Fibroblast of skin of right biceps (primary cell): ENCODE measurements at regions not wholly inside any gene's neighbourhood (a gene's known extent, or its start where the extent isn't known, plus 50 kb on each side); places are given as distances from the start of the nearest gene placed in this dataset.
"Not testable (repeated sequence)": the region's sequence is repeated elsewhere in the genome, so short reads cannot be mapped to it uniquely, and the experiment has no call there.

Experiments used
- DNase-seq: peaks from one replicate; pipeline ENCODE4 v3.0.0-alpha.2; 2013

GRCh38 chr7:86366946-86367345 is 276.8 kb upstream of the GRM3 start:
- DNase-seq: no peak

DNA sequence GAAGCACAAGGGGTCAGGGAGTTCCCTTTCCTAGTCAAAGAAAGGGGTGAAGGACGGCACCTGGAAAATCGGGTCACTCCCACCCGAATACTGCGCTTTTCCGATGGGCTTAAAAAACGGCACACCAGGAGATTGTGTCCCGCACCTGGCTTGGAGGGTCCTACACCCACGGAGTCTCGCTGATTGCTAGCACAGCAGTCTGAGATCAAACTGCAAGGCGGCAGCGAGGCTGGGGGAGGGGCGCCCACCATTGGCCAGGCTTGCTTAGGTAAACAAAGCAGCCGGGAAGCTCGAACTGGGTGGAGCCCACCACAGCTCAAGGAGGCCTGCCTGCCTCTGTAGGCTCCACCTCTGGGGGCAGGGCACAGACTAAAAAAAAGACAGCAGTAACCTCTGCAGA is 303.3 kb upstream of the GRM3 start:
- DNase-seq: not testable (repeated sequence)

- no peak for DNase-seq
These were observed 304.7 kb upstream of the GRM3 start for GRCh38 chr7:86339051-86339450.

DNA sequence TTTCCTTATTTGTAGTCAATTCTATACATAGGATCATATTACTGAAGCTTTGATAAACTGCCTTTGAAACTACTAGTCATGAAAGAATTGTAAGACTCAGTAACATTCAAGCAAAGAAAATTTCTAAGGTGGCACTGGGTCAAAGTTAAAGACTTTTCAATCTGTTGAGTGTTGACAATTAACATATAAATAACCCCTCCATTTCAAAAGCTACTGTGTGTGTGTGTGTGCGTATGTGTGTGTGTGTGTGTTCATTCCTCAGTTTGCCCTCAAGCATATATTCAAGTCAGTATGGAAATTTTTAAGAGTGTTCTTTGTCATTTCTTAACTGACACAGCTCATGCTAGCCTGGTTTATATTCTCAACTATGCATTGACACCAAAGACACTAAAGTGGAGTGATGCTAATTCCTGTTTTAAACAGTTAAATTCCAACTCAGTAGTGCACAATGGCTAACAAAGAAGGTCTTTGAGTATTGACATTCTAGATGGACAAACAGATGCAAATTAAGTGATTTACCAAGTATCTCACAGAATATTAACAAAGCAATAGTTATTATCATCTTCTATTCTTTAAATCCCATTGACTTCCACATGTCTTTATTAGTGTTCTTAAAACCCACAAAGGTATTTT is 314.8 kb upstream of the GRM3 start:
- no peak for DNase-seq

DNA sequence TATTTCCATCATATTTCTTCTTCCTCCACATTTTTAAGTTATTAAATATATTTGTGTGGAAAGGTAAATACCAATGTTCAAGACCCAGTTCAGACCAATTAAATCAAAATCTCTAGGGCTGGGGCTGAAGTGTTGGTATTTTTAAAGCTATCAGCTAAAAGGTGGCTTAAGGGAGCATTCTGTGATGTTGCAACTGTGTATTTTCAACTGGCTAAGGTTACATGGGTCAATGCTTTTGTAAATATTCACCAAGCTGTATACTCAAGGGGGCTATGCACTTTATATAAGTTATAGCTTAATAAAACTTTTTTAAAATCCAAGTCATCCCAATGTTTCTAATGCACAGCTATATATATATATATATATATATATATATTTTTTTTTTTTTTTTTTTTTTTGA is 316.9 kb upstream of the GRM3 start:
- no peak for DNase-seq

DNA sequence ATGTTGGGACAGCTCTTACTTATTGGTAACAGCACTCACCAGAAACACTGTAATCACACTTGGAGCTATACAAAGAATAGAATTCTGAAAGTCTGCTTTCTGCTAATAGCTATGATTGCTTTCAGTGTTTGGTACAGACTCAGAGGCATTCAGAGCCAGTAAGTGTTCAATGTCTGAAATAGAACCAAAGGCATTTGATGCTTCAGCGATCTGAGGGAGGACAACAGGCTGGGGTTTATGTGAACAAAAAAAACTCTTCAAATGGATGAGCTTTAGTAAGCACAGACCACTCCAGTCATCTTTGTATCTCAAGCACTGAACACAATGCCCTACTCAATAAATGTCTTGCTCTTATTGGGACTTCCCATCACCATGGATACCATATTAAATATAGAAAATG is 322.8 kb upstream of the GRM3 start:
- no peak for DNase-seq

DNA sequence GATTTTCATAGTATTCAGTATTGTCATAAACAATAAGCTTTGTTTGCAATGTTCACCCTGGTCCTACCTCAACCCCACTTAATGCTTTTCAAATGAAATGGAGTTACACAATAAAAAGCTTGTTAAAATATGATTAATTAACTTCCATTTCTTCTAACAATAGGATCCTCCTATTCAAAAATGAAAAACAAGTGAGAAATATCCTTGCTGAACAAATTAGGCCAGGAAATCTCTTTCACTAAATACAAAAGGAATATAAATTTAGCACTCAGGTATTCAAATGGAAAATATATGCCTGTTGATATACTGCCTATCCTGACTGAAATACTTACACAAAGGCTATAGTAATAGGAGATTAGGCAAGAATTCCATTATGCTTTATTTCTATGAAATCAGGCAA is 323.4 kb upstream of the GRM3 start:
- DNase-seq: no peak

GRCh38 chr7:86313842-86314241 is 329.9 kb upstream of the GRM3 start:
- no peak for DNase-seq

GRCh38 chr7:86301301-86301700 is 342.4 kb upstream of the GRM3 start:
- no peak for DNase-seq

GRCh38 chr7:86295526-86295925 is 348.2 kb upstream of the GRM3 start:
- no peak for DNase-seq

DNA sequence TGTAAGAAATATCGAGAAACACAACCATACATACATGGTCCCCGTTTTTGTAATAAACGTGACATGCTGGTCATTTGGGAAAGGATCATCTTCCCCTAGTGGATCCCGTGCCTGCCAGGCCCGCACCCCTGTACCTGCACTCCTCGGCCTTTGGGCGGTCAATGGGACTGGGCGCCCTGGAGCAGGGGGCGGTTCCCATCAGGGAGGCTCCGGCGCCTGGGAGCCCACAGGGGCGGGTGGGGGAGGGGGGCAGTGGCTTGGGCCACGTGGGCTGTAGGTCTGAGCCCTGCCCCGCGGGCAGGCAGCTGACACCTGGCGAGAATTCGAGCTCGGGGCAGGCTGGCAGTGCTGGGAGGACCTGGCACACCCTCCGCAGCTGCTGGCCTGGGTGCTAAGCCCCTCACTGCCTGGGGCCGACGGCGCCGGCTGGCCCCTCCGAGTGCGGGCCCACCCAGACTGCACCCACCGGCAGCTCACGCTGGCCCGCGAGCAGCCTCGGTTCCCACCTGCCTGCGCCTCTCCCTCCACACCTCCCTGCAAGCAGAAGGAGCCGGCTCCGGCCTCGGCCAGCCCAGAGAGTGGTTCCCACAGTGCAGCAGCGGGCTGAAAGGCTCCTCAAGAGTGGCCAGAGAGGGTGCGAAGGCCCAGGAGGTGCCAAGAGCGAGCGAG is 361.6 kb upstream of the GRM3 start:
- no peak for DNase-seq

DNA sequence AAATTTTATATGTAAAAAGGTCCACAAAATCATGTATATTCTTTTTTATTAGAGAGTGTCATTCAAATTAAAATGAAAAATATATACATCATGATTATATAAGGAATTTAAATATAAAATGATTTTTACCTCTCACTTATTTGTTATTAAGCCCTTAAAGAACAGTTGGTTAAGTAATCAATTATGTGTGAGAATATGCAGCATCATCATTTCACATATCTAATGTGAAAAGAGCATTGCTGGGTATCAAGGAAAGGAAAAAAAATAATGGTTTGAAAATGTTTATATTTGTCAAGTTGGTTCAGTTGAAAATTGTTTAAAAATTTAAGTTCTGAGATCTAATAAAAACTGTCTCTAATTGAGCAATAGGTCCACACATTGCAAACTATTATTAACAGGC is 363.6 kb upstream of the GRM3 start:
- DNase-seq: no peak

DNA sequence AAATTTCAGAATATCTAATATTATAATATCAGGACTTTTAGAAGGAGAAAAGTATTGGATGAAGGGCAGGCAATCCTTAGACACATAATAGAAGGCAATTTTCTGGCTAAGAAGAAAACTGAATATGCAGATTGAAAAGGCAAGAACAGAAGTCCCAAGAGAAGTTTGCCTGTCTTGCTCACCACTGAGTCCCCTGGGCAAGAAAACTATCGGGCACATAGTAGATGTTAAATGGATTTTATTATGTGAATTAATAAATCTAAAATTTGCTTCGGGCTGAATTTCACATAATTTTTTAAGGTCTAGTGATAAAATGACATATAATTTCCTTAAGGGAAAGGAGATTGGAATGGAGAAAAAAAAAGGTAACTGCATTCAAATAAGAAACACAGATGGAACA is 380.9 kb upstream of the GRM3 start:
- no peak for DNase-seq

DNA sequence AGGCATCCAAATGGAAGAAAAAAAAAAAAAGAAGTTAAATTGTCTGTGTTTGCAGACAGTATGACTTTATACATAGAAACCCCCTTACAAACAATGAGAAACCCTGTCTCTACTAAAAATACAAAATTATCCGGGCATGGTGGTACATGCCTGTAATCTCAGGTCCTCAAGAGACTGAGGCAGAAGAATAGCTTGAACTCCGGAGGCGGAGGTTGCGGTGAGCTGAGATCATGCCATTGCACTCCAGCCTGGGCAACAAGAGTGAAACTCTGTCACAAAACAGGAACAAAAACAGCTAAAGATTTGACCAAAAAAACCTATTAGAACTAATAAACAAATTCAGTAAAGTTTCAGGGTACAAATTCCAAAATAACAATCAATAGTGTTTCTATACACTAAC is 385.8 kb upstream of the GRM3 start:
- DNase-seq: no peak

- no peak for DNase-seq
These were observed 391.3 kb upstream of the GRM3 start for GRCh38 chr7:86252406-86252805.

DNA sequence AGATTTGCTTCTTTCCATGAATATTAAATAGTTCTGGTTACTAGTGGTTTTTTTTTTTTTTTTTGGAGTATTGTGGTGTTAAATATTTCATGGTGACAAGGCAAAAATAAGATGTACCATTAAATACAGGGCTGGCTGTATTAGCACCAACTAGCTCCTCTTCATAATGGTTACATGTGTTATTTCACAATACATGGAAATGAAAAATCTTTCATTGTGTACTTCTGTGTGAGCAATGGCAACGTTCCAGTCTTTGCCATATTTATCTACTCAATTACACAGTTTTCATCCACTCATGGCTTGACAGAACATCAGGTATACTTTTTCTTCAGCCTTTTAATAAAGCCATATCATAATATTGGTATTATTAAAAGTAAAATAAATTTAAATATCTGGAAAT is 394.7 kb upstream of the GRM3 start:
- no peak for DNase-seq

- no peak for DNase-seq
These were observed 400.5 kb upstream of the GRM3 start for GRCh38 chr7:86243171-86243570.

DNA sequence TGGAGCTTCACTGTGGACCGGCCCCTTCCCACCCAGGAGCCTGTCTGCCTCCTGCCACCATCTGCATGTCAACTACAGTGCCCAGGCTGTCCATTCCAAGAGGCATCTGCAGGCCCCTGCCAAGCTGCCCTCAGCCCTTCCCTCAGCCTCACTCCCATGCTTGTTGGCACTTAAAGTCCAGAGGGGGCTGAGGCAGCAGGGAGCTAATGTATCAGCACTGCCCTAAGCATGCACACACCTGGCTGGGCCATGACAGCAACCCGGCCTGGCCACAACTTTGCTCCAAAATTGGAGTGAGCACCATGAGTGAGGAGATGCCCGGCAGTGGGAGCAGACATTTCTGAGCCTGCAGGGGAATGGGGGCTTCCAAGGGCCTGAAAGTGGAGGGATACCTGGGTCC is 417.5 kb upstream of the GRM3 start:
- DNase-seq: no peak

GRCh38 chr7:86222806-86223205 is 420.9 kb upstream of the GRM3 start:
- no peak for DNase-seq

DNA sequence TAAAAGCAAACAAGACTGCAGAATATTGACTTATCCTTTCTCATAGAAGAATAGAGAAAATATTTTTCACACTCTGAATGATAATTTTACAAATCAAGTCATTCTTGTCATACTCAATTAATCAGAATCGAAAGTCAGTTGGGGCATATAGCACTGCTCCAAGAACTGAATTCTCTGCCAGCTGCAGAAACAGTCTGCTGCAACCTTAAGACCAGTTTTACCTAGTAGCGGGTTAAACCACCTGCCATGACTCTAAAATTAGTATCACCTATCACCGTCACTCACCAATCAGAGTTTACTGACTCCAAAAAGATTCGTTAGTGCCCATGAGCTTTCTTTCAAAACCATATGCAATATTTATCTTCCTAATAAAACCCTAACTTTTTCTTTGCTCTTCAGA is 429.0 kb upstream of the GRM3 start:
- no peak for DNase-seq

- no peak for DNase-seq
These were observed 430.7 kb upstream of the GRM3 start for GRCh38 chr7:86212976-86213375.

- DNase-seq: no peak
These were observed 434.7 kb upstream of the GRM3 start for GRCh38 chr7:86209036-86209435.

DNA sequence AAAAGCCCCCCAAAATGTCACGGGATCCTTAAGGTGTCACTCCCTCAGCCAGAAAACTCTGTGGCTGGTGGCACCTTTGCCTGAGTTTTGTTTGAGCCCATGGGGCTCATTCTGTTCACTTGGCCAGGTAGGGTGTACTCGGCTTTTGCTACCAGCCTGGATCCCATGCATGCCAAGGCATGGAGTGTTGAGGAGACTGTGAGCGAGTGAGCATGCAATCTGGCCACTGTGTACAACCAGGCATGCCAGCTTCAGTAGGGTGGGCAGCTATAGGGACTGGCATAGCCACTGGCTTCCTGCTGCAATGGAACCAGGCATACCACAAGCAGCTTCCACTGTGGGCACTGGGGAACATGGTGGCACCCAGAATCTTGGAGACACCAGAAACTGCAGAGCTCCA is 436.0 kb upstream of the GRM3 start:
- no peak for DNase-seq

DNA sequence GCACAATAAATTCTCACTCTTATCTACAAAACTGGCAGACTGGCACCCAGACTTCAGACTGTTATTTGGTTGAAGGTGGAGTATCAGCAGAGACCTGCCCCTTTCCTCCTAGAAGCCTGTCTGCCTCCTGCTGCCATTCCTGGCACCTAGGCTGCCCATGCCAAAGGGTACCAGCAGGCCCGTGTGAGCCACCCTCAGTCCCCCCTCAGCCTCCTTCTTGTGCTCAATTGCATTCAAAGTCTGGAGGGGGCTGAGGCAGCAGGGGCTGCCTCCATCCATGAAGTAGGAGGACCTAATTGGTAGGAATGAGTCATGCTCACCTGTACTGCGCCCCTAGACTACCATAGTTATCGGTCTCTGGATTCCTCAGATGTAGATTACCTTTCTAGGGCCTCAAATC is 440.9 kb upstream of the GRM3 start:
- no peak for DNase-seq

DNA sequence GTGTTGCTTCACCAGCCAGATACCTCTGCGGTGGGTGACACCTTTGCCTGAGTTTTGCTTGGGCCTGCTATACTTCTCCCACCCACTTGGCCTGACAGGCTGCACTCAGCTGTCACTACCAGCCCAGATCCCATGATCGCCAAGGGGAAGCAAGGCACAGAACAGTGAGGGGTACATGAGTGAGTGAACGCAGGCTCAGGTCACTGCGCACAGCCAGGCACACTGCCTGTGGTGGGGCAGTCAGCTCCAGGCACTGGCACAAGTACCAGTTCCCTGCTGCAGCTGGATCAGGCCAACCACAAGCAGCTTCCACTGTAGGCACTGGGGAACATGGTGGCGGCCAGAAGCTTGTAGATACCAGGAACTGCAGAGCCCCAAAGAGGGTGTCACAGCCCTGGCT is 441.9 kb upstream of the GRM3 start:
- DNase-seq: no peak
